ENCODE measurements at regions not wholly inside any gene's neighbourhood (a gene's known extent, or its start where the extent isn't known, plus 50 kb on each side); places are given as distances from the start of the nearest gene placed in this dataset.

- in situ Hi-C loops (cut with HindIII; ENCODE audit: low sequenced_read_pairs) = no loop called here
- H3K4me3 ChIP-seq (ENCODE audit: low read depth, low read length) = no peak overlapping the region
- no peak for DNase-seq (ENCODE audit: low read depth)
- TF ChIP-seq CTCF (IDR thresholded peaks at IDR 0.05; ENCODE audit: low read depth, low read length, missing control alignments) = no peak
Measured at GRCh38 chr13:106772006-106772601, 204.2 kb upstream of the ARGLU1 start.

- H3K4me3 ChIP-seq (ENCODE audit: low read depth, low read length) = no peak overlapping the region
- TF ChIP-seq CTCF (IDR thresholded peaks at IDR 0.05; ENCODE audit: low read depth, low read length, missing control alignments) = no peak
- no peak for DNase-seq (ENCODE audit: low read depth)
- in situ Hi-C loops (cut with HindIII; ENCODE audit: low sequenced_read_pairs) = no loop called here
Measured at GRCh38 chr13:106768991-106769390, 201.1 kb upstream of the ARGLU1 start.

- no peak for DNase-seq (ENCODE audit: low read depth)
- in situ Hi-C loops (cut with HindIII; ENCODE audit: low sequenced_read_pairs) = no loop called here
- H3K4me3 ChIP-seq (ENCODE audit: low read depth, low read length) = no peak overlapping the region
- no peak for TF ChIP-seq CTCF (IDR thresholded peaks at IDR 0.05; ENCODE audit: low read depth, low read length, missing control alignments)
Measured at GRCh38 chr13:106762708-106763107, 194.8 kb upstream of the ARGLU1 start.

- no peak overlapping the region for H3K4me3 ChIP-seq (ENCODE audit: low read depth, low read length)
- no peak for DNase-seq (ENCODE audit: low read depth)
- in situ Hi-C loops (cut with HindIII; ENCODE audit: low sequenced_read_pairs) = no loop called here
- TF ChIP-seq CTCF (IDR thresholded peaks at IDR 0.05; ENCODE audit: low read depth, low read length, missing control alignments) = no peak
Measured at GRCh38 chr13:106756446-106756845, 188.5 kb upstream of the ARGLU1 start.

- no peak for DNase-seq (ENCODE audit: low read depth)
- TF ChIP-seq CTCF (IDR thresholded peaks at IDR 0.05; ENCODE audit: low read depth, low read length, missing control alignments) = no peak
- in situ Hi-C loops (cut with HindIII; ENCODE audit: low sequenced_read_pairs) = no loop called here
- no peak overlapping the region for H3K4me3 ChIP-seq (ENCODE audit: low read depth, low read length)
Measured at GRCh38 chr13:106755542-106755941, 187.6 kb upstream of the ARGLU1 start.

- DNase-seq (ENCODE audit: low read depth) = no peak
- in situ Hi-C loops (cut with HindIII; ENCODE audit: low sequenced_read_pairs) = no loop called here
- no peak for TF ChIP-seq CTCF (IDR thresholded peaks at IDR 0.05; ENCODE audit: low read depth, low read length, missing control alignments)
- no peak overlapping the region for H3K4me3 ChIP-seq (ENCODE audit: low read depth, low read length)
Measured at GRCh38 chr13:106753251-106753650, 185.3 kb upstream of the ARGLU1 start.

All from astrocyte of the cerebellum (primary cell).